Posterior vena cava (tissue), 2 donors: ENCODE measurements at regions not wholly inside any gene's neighbourhood (a gene's known extent, or its start where the extent isn't known, plus 50 kb on each side); places are given as distances from the start of the nearest gene placed in this dataset.
"Not testable (repeated sequence)": the region's sequence is repeated elsewhere in the genome, so short reads cannot be mapped to it uniquely, and the experiment has no call there.

ENCODE experiments used
- DNase-seq: peaks from one replicate; pipeline ENCODE4 v3.0.0-alpha.2; 2020; ENCODE audit warnings: low spot score
- intact Hi-C, 2 donors: fragments of 100-400 bp; cut with DNase I; formaldehyde crosslinking; loops; one replicate each; pipeline versions ENCODE4 v1.14.1 to v1.14.2; 2022 to 2023
- donor health status: DM: yes; HTN: yes; CAD: no.
- donor health status: DM: yes; HTN: yes; CAD: no.

DNA sequence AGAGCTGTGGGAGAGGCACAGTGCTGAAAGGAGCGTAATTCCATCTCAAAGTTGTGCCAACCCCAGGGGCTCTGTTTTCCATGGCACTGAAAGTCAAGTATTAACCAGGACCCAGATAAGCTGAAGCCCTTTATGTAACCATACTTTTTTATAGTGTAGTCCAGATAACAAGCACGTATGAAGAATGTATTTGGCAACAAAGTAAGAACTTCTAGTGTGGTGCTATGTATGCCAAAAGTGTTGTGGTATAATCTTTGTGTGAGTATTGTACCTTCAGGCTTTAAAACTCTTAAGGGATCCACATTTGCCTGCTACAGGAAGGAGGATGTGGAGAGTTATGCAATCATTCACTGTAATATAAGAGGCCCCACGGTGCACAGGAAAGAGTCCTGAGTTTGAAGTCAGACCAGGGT lies 129.4 kb downstream of the IBTK start:
- DNase-seq = no peak
- intact Hi-C loops = no loop called here

DNA sequence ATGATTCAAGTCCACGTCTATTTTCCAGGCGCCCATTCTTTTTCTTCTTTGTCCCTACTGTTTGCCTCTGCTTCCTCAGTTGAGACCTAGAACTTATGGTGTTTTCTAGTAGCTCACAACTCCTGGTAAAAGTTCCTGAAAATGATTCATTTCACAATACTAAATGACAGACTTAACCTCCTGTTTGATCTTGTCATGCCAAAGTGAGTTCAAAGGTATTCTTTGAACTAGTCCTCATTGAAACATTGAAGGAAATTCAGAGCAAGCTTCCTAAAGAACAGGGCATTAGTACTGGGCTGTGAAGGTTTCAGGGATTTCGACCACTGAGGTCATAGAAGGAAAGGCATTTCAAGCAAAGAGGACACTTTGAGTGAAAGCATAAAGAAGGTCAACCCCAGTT lies 132.8 kb downstream of the IBTK start:
- no peak for DNase-seq
- intact Hi-C loops = no loop called here

DNA sequence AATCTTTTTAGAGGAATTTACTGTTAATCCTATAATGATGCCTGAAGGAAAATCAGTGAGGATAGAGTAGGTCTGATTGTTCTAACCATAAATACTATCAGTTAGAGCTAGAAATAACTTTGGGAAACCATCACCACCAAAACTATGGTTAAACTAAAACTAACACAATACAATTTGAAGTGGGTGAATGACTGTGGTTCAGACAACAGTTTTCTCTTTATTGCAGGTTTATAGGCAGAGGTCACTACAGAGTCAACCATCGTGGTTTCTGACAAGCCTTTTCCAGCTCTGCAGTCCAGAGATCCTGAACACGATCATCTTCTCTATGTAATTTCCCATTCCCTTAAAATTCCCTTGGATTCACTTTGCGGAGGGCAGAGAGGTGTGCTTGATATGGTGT lies 134.3 kb downstream of the IBTK start:
- no peak for DNase-seq
- intact Hi-C loops = no loop called here

GRCh38 chr6:82111818-82112217 lies 135.7 kb downstream of the IBTK start:
- intact Hi-C loops = no loop called here
- no peak for DNase-seq

DNA sequence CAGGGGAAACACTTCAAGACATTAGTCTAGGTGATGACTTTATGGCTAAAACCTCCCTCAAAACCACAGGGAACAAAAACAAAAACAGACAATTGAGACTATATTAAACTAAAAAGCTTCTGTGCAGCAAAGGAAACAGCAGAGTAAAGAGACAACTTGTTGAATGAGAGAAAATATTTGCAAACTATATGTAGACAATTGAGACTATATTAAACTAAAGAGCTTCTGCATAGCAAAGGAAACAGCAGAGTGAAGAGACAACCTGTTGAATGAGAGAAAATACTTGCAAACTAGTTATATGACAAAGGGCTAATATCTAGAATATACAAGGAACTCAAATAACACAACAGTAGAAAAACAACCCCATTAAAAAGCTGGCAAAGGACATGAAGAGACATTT lies 136.4 kb downstream of the IBTK start:
- intact Hi-C loops = no loop called here
- no peak for DNase-seq

DNA sequence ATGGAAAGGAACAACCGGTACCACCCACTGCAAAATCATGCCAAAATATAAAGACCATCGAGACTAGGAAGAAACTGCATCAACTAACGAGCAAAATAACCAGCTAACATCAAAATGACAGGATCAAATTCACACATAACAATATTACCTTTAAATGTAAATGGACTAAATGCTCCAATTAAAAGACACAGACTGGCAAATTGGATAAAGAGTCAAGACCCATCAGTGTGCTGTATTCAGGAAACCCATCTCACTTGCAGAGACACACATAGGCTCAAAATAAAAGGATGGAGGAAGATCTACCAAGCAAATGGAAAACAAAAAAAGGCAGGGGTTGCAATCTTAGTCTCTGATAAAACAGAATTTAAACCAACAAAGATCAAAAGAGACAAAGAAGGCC lies 144.4 kb downstream of the IBTK start:
- DNase-seq, intact Hi-C loops: not testable (repeated sequence)

DNA sequence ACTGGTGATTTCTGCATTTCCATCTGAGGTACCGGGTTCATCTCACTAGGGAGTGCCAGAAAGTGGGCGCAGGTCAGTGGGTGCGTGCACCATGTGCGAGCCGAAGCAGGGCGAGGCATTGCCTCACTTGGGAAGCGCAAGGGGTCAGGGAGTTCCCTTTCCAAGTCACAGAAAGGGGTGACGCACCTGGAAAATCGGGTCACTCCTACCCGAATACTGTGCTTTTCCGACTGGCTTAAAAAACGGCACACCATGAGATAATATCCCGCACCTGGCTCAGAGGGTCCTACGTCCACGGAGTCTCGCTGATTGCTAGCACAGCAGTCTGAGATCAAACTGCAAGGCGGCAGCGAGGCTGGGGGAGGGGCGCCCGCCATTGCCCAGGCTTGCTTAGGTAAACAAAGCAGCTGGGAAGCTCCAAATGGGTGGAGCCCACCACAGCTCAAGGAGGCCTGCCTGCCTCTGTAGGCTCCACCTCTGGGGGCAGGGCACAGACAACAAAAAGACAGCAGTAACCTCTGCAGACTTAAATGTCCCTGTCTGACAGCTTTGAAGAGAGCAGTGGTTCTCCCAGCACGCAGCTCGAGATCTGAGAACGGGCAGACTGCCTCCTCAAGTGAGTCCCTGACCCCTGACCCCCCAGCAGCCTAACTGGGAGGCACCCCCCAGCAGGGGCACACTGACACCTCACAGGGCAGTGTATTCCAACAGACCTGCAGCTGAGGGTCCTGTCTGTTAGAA lies 146.0 kb downstream of the IBTK start:
- DNase-seq, intact Hi-C loops: not testable (repeated sequence)

DNA sequence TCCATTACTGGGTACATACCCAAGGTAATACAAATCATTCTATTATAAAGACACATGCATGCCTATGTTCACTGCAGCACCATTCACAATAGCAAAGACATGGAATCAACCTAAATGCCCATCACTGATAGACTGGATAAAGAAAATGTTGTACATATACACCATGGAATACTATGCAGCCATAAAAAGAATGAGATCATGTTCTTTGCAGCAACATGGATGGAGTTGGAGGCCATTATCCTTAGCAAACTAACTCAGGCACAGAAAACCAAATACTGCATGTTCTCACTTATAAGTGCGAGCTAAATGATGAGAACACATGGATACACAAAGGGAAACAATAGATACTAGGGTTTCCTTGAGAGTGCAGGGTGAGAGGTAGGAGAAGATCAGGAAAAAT lies 146.8 kb downstream of the IBTK start:
- not testable (repeated sequence) for DNase-seq

GRCh38 chr6:82097676-82098075 lies 149.9 kb downstream of the IBTK start:
- intact Hi-C loops = no loop called here
- no peak for DNase-seq

More for the DNA sequence above, 146.8 kb downstream of the IBTK start:
- intact Hi-C loops = not testable (repeated sequence)

- intact Hi-C loops = no loop called here
- DNase-seq = no peak
Observed at GRCh38 chr6:82095091-82095490, 152.5 kb downstream of the IBTK start.

DNA sequence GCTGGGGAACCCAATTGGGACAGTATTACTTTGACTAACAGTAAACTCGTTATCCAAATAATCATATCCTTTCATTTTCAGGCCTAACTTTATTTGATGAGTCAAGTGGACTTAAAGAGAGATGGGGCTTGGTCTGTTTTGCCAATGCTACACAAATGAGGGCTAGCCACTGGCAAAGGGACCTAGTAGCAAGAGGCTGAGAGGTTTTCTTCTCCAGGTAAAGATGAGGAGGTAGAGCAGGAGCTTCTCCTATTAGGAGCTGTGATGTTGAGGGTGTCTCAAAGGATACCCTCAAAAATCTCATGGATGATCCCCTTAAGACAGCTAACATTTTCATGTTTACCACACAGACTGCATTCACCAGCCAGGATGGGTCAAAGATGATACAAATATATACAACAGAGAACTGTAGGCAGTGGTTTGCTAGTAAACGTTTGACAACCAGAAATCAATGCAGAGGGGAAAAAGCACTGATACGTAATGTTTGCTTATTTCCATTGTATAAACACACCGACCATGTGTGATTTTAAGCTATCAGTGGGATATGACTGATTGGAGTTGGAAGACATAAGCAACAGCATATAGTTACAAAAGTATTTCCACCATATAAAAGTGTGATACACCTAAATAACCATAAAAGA lies 153.3 kb downstream of the IBTK start:
- intact Hi-C loops = no loop called here
- no peak for DNase-seq

GRCh38 chr6:82088978-82089771 lies 158.4 kb downstream of the IBTK start:
- intact Hi-C loops = no loop called here
- DNase-seq = no peak

DNA sequence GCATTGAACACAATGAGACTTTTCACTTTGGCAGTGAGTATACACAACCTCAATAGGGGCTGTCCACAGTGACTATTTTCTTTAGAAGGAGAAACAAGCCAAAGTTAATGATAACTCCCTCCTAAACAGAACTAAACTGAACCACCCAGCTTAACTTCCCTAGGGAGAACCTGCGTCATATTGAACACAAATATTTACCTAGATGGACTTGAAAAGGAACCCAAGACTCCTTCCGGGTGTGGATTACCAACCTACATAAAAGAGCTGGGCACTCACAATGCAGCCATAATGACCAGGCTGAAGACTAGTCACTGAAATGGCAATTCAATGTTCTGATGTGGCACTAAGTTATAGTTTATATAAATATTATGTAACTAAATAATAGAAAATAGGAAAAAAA lies 160.6 kb downstream of the IBTK start:
- intact Hi-C loops = no loop called here
- DNase-seq = no peak

DNA sequence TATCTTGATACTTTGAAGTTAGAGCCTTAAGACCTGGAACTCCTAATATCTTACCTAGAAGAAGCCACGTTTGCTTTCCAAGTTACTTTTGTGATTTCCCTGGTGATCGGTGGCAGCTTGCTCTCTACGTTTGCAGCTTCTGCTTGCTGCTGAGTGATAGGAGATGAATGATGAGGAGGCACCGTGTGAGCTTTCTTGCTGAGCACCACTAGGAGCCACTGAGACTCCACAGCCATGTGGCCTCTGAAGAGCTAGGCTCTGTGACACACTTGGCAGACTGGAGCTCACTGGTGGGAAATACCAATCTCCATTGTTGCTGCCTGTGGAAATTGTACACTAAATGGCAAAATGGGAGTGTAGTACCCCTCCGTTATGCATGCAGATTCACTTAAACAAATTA lies 161.8 kb downstream of the IBTK start:
- intact Hi-C loops = no loop called here

DNA sequence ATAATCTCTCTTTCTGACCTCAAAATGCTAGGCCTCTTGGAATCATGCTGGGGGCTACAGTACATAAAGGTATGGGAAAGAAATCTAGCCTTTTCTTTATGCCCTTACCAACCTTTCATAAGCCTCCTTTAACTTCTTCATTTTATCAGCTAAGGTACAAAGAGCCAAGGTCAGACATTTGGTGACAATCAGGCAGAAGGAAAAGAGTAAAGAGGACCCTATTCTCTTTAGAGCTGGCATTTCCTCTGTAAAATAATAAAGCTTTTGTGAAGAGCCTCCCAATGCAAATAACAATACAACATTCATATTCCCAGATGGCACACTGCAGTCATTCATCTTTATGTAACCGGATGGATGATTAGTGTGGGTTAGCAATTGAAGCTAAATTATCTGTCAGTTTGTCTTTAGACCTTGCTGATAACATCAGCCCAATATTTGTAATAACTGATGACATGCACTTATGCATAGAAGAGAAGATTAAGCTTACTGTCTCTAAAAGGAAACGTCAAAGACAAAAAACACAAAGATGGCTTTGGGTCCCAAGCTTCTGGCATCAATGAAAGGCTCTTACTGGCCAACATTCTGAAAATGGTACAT lies 163.1 kb downstream of the IBTK start:
- intact Hi-C loops = no loop called here
- DNase-seq = no peak

More for the DNA sequence above, 161.8 kb downstream of the IBTK start:
- DNase-seq = no peak

GRCh38 chr6:82083646-82084045 lies 163.9 kb downstream of the IBTK start:
- DNase-seq = no peak

GRCh38 chr6:82080767-82081166 lies 166.8 kb downstream of the IBTK start:
- intact Hi-C loops = no loop called here
- DNase-seq = no peak

More at GRCh38 chr6:82083646-82084045, 163.9 kb downstream of the IBTK start:
- intact Hi-C loops = no loop called here

DNA sequence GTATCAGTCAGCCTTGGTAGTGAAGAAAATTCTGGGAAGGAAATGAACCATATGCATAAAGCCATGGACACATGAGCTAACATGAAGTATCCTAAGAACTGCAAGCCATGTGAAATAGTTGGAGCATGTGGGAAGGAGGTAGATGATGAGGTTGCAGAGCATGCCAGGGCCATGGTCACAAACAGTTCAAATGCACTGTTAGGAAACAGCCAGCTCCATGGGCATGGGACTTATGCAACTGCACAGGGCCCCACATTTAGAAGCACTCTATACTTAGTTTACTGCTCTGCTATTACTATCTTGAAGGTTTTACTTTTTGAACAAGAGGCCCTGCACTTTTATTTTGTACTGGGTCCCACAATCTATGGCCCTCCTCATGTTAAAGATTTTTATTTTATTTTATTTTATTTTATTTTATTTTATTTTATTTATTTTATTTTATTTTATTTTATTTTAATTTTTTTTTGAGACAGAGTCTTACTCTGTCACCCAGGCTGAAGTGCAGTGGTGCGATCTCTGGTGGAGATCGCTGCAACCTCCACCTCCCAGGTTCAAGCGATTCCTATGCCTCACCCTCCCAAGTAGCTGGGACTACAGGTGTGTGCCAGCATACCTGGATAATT lies 169.1 kb downstream of the IBTK start:
- intact Hi-C loops = no loop called here
- no peak for DNase-seq

- intact Hi-C loops = no loop called here
- no peak for DNase-seq
Observed at GRCh38 chr6:82076916-82077315, 170.6 kb downstream of the IBTK start.

DNA sequence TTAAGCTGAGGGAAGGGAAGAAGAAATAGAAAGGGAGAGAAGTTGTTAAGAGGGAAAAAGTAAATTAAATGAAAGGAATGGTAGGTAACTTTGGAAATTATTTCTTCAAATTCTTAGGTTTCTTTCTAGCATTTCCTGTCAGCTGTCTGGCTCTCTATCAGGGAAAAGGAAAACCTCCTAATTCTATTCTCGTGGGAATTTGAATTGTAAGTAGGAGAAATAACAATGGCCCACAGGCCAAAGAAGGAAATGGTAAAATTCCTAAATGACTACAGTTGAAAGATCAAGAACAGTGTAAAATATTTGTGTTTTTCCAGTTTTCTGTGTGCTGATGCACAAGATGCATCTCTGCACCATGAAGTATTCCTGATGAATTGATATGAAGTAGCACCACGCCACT lies 173.0 kb downstream of the IBTK start:
- intact Hi-C loops = no loop called here
- DNase-seq = no peak
